Testis (tissue), 2 donors: ENCODE measurements at regions not wholly inside any gene's neighbourhood (a gene's known extent, or its start where the extent isn't known, plus 50 kb on each side); places are given as distances from the start of the nearest gene placed in this dataset.

Experiments
- DNase-seq: peaks from one replicate; pipeline ENCODE4 v3.0.0-alpha.2; 2019
- H3K27ac ChIP-seq, 2 donors: fragments of 200-600 bp; sonication (generic); one replicate each; pipeline ENCODE4 v1.5.1; 2019
- H3K27me3 ChIP-seq: fragments of 200-600 bp; sonication (generic); one replicate; pipeline ENCODE4 v1.5.1; 2019
- H3K36me3 ChIP-seq: fragments of 200-600 bp; sonication (generic); one replicate; pipeline ENCODE4 v1.5.1; 2017; ENCODE audit warnings: low read depth; ENCODE audit errors: missing control alignments
- H3K4me1 ChIP-seq: fragments of 200-600 bp; sonication (generic); one replicate; pipeline ENCODE4 v1.5.1; 2019
- H3K4me3 ChIP-seq, 2 donors: fragments of 200-600 bp; sonication (generic); one replicate each; pipeline ENCODE4 v1.5.1; 2017 to 2019
- H3K9me3 ChIP-seq: fragments of 200-600 bp; sonication (generic); one replicate; pipeline ENCODE4 v1.5.1; 2017
- CTCF ChIP-seq, 3 experiments: fragments of 450-650 bp in 2 of 3; fragments of 200-600 bp in 1 of 3; sonication (generic) in 1 of 3; IDR thresholded peaks; one replicate each; pipeline ENCODE4 v1.5.1; 2016 to 2019; ENCODE audit warnings: antibody characterized with exemption in 3 of 3, mild to moderate bottlenecking in 2 of 3, moderate library complexity in 1 of 3
- POLR2A ChIP-seq: fragments of 450-650 bp; IDR thresholded peaks from one replicate; pipeline ENCODE4 v1.6.1; 2017; ENCODE audit warnings: antibody characterized with exemption, mild to moderate bottlenecking, moderate library complexity
- WGBS, 2 donors: methylation state at CpG; one replicate each; pipeline ENCODE4 v1.1.5; 2018; 5-methylcytosine and 5-hydroxymethylcytosine counted together
- intact Hi-C: fragments of 100-400 bp; cut with DNase I; formaldehyde crosslinking; loops from one replicate; pipeline ENCODE4 v1.15.1; 2023; ENCODE audit warnings: low total_unique reads

DNA sequence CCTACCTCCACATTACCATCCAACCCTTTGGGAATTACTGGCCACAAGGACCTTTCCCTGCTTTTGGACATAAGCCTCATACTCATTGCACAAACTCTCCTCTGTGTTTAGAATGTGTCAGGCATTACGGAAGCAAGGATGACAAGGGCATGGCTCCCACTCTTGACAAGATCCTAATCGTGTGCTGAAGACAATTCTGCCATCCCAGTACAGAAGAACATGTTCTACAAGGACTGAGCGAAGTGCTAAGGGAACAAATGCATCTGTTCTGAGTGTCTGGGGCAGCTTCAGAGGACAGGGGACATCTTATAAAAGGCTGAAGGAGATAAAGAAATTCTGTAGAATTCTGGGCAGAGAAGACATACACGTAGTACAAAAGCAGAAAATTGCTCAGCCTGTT lies 378.5 kb upstream of the CAMK1G start:
- TF ChIP-seq CTCF (IDR thresholded peaks at IDR 0.05) (no peak), POLR2A (no peak)
- no peaks in the 10 kb centered on the region for H3K9me3 ChIP-seq
- no peaks in the 10 kb centered on the region for H3K27me3 ChIP-seq
- no peak for DNase-seq
- no peaks in the 10 kb centered on the region for H3K36me3 ChIP-seq
- no peak overlapping the region for H3K4me3 ChIP-seq
- H3K27ac ChIP-seq, result no peak overlapping the region
- 68 to 78% methylated on average over 4 of the region's 4 CpGs for WGBS, 2 donors
- intact Hi-C loops, result no loop called here
- peaks cover 11% of the 10 kb centered on the region for H3K4me1 ChIP-seq

DNA sequence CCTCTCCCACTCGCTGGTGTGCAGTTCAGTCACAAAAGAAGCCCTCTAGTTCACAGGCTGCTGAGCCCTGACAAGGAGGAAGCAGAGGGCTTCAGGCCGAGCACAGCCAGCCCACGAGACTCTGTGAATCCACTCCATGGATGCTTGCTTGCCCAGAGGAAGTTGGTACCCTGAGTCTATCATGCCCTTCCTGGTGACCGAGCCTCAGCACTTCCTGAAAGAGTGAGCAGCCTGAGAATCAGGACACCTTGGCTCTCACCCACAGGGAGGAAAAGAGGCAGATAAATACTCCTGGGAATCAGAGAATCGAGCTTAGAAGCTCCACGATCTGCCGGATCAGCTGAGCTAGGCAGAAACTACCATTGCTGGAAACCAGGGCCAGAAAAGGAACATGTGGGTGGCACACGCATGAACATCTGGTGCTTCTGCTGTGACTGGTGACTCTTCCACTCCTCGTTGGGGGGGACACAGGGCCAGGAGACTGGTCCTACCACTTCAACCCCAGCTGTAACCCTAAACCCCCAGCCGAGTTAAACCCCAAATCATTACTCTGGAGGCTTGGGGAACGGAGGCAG lies 376.3 kb upstream of the CAMK1G start:
- 16 to 21% methylated on average over 7 to 11 of the region's 11 CpGs for WGBS, 2 donors
- Histone ChIP-seq H3K27ac (no peak overlapping the region), H3K4me1 (peaks cover 11% of the 10 kb centered on the region), H3K4me3 (peak overlapping the region in 1 of 2 donors; percentile 21), H3K27me3 (no peaks in the 10 kb centered on the region), H3K9me3 (no peaks in the 10 kb centered on the region), H3K36me3 (no peaks in the 10 kb centered on the region)
- intact Hi-C loops, result no loop called here
- DNase-seq, result no peak
- TF ChIP-seq POLR2A, result no peak
- TF ChIP-seq CTCF (IDR thresholded peaks at IDR 0.05), result no peak

DNA sequence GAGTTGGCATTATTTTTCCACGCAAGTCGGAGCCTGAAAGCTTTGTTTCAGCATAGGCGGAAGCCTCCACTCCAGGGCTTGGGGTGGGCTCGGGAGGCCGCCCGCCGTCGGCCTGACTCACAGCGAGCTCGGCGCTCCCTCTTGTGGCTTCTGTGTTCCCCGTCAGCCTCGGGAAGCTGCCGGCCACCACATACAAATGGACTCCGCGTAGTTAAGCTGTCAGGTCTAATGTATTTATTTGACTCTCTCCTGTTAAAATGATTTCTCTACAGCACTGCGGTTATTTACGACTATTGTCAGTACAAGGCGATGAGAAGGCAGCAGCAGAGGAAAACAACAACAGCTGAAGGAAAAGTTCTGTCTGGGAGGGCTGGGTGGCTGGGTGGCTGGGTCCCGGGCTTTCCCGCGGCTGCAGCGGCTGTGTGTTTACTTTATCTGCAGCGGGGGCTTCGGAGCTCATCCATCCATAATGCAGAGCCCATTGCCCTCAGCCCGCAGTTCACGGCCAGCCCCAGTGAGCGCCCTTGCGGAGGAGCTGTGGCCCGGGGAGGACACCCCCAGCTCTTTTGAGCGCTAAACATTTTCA lies 375.7 kb upstream of the CAMK1G start:
- Histone ChIP-seq H3K36me3 (no peaks in the 10 kb centered on the region), H3K9me3 (no peaks in the 10 kb centered on the region), H3K4me1 (peaks cover 11% of the 10 kb centered on the region), H3K4me3 (peak overlapping the region in 1 of 2 donors; percentile 21), H3K27ac (no peak overlapping the region), H3K27me3 (no peaks in the 10 kb centered on the region)
- peak; percentile 81 for DNase-seq
- intact Hi-C loops, result no loop called here
- peak in 2 of 3 experiments; percentile 44 to 52 for TF ChIP-seq CTCF (IDR thresholded peaks at IDR 0.05)
- no peak for TF ChIP-seq POLR2A
- 0 to 1% methylated on average over 26 to 31 of the region's 31 CpGs for WGBS, 2 donors

- WGBS, 2 donors, result 73 to 80% methylated on average over 1 of the region's 1 CpG
- H3K4me3 ChIP-seq, result no peak overlapping the region
- H3K27me3 ChIP-seq, result no peaks in the 10 kb centered on the region
- H3K27ac ChIP-seq, result no peak overlapping the region
- no peaks in the 10 kb centered on the region for H3K36me3 ChIP-seq
- TF ChIP-seq CTCF (IDR thresholded peaks at IDR 0.05) (no peak), POLR2A (no peak)
- intact Hi-C loops, result no loop called here
- DNase-seq, result no peak
- no peaks in the 10 kb centered on the region for H3K9me3 ChIP-seq
- peaks cover 11% of the 10 kb centered on the region for H3K4me1 ChIP-seq
These were observed 374.9 kb upstream of the CAMK1G start for GRCh38 chr1:209208648-209209047.

GRCh38 chr1:209213989-209214388 lies 369.5 kb upstream of the CAMK1G start:
- no peak for DNase-seq
- H3K4me1 ChIP-seq, result no peaks in the 10 kb centered on the region
- H3K27ac ChIP-seq, result no peak overlapping the region
- intact Hi-C loops, result no loop called here
- H3K4me3 ChIP-seq, result no peak overlapping the region
- no peaks in the 10 kb centered on the region for H3K36me3 ChIP-seq
- no peaks in the 10 kb centered on the region for H3K9me3 ChIP-seq
- 76 to 82% methylated on average over 3 of the region's 3 CpGs for whole genome bisulfite sequencing, 2 donors
- no peaks in the 10 kb centered on the region for H3K27me3 ChIP-seq
- TF ChIP-seq CTCF (IDR thresholded peaks at IDR 0.05) (no peak), POLR2A (no peak)
